Effector CD8-positive, alpha-beta T cell (primary cell): ENCODE measurements at regions not wholly inside any gene's neighbourhood (a gene's known extent, or its start where the extent isn't known, plus 50 kb on each side); places are given as distances from the start of the nearest gene placed in this dataset.
"Not testable (repeated sequence)": the region's sequence is repeated elsewhere in the genome, so short reads cannot be mapped to it uniquely, and the experiment has no call there.

Experiments
- DNase-seq: peaks from one replicate; lab custom pipeline; 2025; lab: John Stamatoyannopoulos, UW

DNA sequence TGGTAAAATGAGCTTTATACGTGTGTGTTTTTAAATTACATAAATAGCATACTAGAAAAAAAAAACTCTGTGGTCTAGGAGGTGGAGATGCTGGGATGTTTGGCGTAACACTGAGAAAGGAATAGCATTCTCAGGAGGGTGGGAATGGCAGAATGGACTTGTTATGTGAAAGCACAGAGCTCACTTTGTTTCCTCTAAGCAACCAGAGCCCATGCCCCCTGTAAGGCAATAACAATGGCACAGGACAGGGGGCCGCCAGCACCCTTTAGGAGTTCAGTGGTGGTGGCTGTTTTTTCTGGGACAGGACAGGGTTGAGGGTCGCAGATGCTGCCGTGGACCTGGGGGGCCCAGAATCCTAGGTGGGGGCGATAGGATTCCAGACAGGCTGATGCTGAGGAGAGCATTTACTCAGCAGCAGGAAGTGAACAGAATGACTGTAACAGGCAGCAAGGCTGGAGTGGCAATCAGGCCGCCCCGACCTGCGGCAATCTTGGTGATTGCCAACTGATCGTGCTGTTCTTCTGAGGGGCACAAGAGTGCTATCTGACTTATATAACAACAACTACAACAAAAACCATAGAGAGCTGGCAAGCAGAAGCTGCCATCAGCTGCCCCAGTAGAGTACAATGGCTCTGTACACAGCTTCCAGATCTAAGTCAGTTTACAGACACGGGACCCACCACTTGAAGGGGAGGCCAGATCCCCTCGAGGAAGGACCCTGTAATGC lies 160.4 kb downstream of the UACA start:
- no peak for DNase-seq

GRCh38 chr15:70602281-70602680 lies 161.1 kb downstream of the UACA start:
- no peak for DNase-seq

DNA sequence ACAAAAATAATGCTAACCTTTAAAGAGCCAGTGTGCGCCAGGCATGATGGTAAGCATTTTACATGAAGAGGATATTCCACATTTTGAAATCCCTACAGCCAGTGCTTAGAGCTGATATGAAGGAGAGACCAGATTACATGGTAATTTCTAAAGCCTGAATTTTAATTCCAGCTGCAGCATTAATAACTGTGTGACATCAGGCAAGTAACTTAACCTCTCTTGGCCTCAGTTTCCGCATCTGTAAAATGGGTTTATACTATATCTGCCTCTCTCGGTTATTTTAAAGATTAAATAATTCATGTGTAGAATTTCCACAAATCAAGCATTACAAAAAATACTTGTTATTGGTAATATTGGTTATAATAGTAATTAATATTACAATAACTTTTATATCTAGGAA lies 165.4 kb downstream of the UACA start:
- DNase-seq, result no peak

GRCh38 chr15:70597056-70597603 lies 166.2 kb downstream of the UACA start:
- no peak for DNase-seq

- DNase-seq, result no peak
Observed at GRCh38 chr15:70596354-70597055, 166.9 kb downstream of the UACA start.

DNA sequence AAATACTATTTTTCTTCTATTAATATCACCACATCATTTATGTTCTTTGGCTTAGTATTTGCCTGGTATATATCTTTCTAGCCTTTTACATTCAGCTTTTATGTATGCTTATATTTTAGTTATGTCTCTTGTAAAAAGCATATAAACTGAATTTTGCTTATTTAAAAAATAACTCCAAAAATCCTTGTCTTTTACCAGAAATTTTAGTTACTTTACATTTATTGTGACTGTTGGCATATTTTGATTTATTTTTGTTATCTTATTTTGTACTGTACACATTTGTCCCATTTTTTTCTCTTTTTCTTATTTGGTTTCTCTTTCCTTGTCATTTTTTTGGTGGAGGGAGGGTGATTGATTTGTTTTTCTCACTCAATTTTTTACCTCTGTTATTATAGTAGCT lies 169.6 kb downstream of the UACA start:
- no peak for DNase-seq

DNA sequence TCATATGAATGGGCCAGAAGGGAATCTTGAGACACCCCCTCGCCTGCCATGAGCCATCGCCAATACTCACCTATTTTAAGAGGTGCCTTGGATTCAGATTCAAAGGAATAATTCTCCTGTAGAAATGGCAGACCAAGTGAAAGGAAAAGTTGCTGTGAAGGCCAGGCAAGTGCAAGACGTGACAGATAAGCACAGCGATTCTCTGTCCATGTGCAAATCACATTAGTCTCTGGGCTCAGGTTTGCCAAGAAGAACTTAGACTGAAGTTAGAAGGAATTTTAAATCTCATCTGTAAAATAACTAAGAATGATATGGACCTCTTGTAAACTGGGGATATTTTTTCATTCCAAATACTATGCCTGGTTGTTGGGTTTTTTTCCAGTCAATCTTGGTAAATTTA lies 173.6 kb downstream of the UACA start:
- no peak for DNase-seq

DNA sequence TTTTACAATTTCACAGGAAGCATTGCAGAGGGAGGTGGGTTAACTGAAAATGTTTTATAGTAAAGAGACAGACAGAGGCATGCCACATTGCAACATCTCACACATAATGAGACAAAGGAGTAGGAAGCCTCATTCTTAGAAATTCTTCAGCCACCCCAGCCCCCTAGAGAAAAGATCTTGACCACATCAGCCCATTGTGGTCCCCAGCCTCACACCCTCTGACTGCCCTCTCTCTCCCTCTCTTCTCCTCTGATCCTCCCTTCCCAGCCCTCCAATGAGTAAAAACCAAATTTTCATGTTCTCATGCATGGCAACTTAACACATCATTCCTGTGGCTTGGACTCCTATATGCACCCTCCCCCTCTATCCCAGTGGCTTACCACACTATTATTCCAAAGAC lies 174.1 kb downstream of the UACA start:
- no peak for DNase-seq

- DNase-seq, result no peak
Observed at GRCh38 chr15:70588613-70589012, 174.7 kb downstream of the UACA start.

GRCh38 chr15:70587896-70588567 lies 175.3 kb downstream of the UACA start:
- no peak for DNase-seq

GRCh38 chr15:70587012-70587634 lies 176.2 kb downstream of the UACA start:
- not testable (repeated sequence) for DNase-seq

GRCh38 chr15:70586241-70586640 lies 177.1 kb downstream of the UACA start:
- no peak for DNase-seq

- no peak for DNase-seq
Observed at GRCh38 chr15:70585707-70586034, 177.7 kb downstream of the UACA start.

DNA sequence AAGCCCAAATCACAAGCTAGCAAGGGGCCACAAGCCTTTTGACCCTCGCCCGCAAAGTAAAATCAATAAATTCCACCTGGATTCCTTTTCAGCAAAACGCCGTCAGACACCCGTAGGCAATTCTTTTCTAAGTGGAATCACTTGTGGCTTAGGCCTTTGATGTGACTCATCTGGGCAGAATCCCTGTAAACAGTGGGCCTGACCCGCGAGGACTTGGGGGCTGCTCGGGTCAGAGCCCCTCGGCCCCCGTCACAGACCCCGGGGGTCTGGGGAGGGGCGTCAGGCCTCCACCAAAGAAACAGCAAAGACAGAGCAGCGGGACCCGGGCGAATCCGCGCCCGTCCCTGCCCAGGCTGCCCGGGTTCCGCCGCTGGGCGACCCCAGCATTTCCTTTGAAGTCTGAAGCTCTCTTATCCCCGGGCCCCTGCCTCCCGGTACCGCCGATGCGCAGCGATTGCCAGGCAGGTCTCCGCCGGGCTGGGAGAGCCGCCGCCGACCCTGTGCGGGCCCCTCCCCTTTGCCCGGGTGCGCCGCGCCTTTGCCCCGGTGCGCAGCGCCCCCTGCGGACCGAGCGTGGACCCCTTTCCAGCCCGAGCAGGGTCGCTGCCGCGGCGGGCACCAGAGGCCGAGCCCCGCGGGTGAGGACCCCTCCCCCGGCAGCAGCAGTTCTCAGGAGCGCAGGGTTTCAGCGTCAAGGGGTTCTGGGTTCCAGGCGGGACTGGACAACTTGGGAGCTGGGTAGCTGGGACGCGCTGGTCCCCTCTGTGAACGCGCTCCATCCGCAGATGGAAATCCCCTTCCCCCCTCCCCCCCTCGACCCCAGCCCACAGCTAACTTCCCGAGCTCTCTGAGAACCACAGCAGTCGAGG lies 178.3 kb downstream of the UACA start:
- peak; percentile 34 for DNase-seq

DNA sequence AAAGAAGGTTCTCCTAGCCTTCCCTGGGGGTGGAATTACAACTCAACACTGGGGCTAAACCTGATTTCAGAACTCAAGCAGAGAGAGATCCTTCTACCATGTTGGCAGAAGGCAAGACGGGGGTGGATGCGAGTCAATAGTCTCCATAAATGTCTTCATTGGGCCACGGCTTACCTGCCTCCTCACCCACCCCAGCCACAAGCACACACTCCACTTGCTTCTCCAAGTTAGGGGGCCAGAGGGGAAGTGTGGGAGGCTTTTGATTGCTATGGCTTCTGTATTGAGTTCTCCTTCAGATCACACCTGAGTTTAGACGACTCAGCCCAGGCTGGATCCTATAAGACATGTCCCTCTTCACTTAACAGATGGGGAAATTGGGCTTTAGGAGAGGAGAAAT lies 178.9 kb downstream of the UACA start:
- no peak for DNase-seq

- no peak for DNase-seq
Observed at GRCh38 chr15:70583006-70583405, 180.4 kb downstream of the UACA start.

DNA sequence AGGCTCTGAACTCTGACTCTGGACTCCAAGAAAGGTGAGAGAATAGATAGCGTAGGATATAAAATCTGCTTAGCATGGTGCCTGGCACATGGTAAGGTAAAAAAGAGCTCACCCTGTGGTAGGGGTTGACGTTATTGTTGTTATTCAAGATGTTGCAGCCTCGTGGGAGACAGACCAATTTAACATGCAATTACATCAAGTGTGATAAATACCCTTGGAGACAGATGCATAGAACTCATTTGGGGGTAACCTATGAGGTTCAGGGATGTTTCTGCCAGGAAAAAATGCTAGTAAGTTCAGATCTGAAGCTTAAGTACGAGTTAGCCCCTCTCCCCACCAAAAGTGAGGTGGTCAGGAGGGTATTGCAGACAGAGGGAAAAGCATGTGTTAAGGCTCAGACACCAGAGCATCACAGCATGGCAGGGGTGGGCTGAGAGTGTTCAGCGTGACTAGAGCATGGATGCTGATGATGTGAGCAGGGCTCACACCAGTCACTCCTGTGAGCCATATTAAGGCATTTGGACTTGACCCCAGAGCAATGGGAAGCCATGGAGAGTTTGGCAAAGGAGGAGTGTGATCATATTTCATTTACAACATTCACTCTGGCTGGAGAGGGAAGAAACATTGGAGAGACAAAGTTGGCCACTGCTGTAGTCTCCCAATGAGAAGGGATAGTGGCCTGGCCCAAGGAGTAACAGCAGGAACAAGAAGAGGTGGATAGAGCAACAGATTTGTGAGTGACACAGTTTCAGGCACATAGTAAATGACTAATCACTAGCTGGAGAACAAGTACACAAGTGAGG lies 181.0 kb downstream of the UACA start:
- no peak for DNase-seq

DNA sequence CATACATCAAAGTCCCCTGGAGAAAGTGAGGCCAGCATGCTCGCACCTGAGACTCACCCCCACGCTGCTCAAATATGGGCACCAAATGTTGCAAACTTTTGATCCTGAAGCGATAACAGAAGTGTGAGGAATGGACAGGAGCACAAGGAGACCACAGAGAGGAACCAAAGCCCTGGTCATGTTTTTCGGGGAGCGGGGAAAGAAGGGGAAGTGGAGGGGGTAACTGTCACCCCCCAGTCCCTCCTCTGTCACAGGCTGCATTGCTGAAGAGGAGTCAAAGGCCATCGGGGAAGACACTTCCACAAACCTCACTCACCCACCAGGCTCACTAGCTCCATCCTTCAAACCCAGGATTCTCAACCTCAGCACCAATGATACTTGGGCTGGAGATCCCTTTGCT lies 182.4 kb downstream of the UACA start:
- DNase-seq, result no peak

GRCh38 chr15:70580286-70580685 lies 183.1 kb downstream of the UACA start:
- DNase-seq, result no peak

DNA sequence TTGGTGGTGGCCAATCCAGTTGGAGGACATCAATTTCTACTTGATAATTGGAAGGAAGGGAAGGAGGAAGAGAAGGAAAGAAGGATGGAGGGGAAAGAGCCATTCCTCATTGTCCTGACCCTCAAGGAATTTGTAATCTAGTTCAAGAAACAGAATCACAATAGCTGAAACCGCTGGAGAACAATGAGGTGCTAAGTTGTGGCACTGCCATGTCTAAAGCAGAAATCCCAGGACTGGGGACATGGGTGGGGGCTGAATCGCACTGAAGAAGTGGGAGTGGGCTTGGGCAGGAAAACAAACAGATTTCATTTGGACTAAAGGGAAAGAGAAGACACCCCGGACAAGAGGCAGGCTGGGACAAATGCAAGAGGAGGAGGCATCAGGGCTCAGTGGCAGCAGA lies 183.6 kb downstream of the UACA start:
- DNase-seq, result no peak

- DNase-seq, result no peak
Observed at GRCh38 chr15:70578196-70578595, 185.2 kb downstream of the UACA start.
